Retinal pigment epithelial cell (primary cell): ENCODE measurements at regions not wholly inside any gene's neighbourhood (a gene's known extent, or its start where the extent isn't known, plus 50 kb on each side); places are given as distances from the start of the nearest gene placed in this dataset.

ENCODE experiments used
- DNase-seq: peaks from one replicate; pipeline ENCODE4 v3.0.0-alpha.2; 2010; ENCODE audit warnings: low read depth
- H3K4me3 ChIP-seq: 2 replicates; pipeline ENCODE4 v1.5.1; 2011; ENCODE audit warnings: mild to moderate bottlenecking, low read length, control low read depth, moderate library complexity
- CTCF ChIP-seq: conservative IDR thresholded peaks from 2 replicates; pipeline ENCODE4 v1.5.1; 2011; ENCODE audit warnings: low read depth, low read length, control low read depth, inconsistent platforms

GRCh38 chr6:8659404-8660189, 224.3 kb upstream of the SLC35B3 start:
- no peak for TF ChIP-seq CTCF
- H3K4me3 ChIP-seq = no peak overlapping the region
- no peak for DNase-seq

DNA sequence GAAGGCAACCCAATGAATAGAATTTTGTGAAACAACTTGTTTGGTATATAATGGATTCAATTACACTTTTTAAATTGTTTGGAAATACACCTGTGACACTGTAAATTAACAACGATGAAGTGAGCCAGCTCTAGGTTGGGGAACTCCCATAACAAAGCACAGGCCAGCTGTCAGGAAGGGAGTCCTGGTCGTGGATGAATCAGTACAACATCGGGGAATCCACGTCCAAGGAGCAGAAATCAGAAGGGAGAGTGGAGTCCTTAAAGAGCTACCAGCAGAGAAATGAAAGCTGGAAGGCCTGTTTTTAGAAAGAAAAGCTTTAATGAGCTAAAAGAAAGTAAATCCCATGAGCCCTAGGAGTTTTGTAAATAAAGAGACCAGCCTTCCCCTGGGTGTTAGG, 223.1 kb upstream of the SLC35B3 start:
- no peak for DNase-seq
- no peak for TF ChIP-seq CTCF
- H3K4me3 ChIP-seq = no peak overlapping the region

GRCh38 chr6:8657522-8657921, 222.2 kb upstream of the SLC35B3 start:
- no peak for TF ChIP-seq CTCF
- no peak for DNase-seq
- no peak overlapping the region for H3K4me3 ChIP-seq

DNA sequence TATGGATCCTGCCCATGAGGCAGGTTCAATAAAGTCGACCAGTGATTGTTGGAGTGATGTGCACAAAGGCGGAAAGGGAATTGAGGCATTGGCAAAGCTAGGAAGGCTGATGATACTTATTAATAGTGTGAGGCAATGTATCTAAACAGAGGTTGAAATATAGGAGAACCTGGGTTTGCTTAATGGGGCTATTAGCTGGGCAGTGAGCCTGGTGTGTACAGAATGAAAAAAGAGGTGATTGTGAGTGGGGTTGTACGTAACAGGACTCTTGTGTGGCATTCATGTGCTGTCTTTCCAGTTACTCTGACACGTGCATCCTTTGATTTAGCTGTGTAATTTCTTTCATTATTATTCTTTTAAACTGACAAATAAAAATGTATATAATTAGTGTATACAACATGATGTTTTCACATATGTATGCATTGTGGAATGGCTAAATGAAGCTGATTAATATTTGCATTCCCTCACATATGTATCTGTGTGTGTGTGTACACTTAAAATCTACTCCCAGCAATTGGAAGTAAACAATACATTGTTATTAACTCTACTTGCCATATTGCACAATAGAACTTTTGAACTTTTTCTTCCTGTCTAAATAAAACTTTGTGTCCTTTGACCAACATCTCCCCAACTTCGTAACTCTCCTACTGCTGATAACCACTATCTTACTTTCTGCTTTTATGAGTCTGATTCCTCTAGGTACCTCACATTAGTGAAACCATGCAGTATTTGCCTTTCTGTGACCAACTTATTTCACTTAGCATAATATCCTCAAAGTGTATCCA, 220.5 kb upstream of the SLC35B3 start:
- TF ChIP-seq CTCF = no peak
- no peak for DNase-seq
- H3K4me3 ChIP-seq = no peak overlapping the region

GRCh38 chr6:8652710-8653109, 217.4 kb upstream of the SLC35B3 start:
- no peak for TF ChIP-seq CTCF
- no peak overlapping the region for H3K4me3 ChIP-seq
- no peak for DNase-seq

- TF ChIP-seq CTCF = no peak
- no peak for DNase-seq
- no peak overlapping the region for H3K4me3 ChIP-seq
Measured at GRCh38 chr6:8651998-8652397, 216.7 kb upstream of the SLC35B3 start.

GRCh38 chr6:8645212-8645611, 209.9 kb upstream of the SLC35B3 start:
- TF ChIP-seq CTCF = no peak
- no peak for DNase-seq
- H3K4me3 ChIP-seq = no peak overlapping the region
